ENCODE measurements at regions not wholly inside any gene's neighbourhood (a gene's known extent, or its start where the extent isn't known, plus 50 kb on each side); places are given as distances from the start of the nearest gene placed in this dataset.

GRCh38 chr13:91101381-91101780 is 246.1 kb upstream of the MIR17HG start:
- Histone ChIP-seq H3K4me1 (ENCODE audit: insufficient read depth) (no peaks in the 10 kb centered on the region), H3K79me2 (replicated peaks; ENCODE audit: insufficient read depth) (no peaks in the 10 kb centered on the region), H3K9me2 (ENCODE audit: insufficient read depth) (no peaks in the 10 kb centered on the region), H2AFZ (no peak overlapping the region), H4K20me1 (replicated peaks; ENCODE audit: insufficient read depth) (no peaks in the 10 kb centered on the region), H3K27ac (ENCODE audit: low read depth) (no peak overlapping the region), H3K4me2 (no peak overlapping the region), H3F3A (replicated peaks; ENCODE audit: low read depth) (no peaks in the 10 kb centered on the region), H3K36me3 (ENCODE audit: insufficient read depth) (no peaks in the 10 kb centered on the region), H3K4me3 (no peak overlapping the region), H3K27me3 (ENCODE audit: insufficient read depth) (no peaks in the 10 kb centered on the region)
- Mint-ChIP-seq H3K4me1 (peaks cover 5% of the 10 kb centered on the region; the same call in 2 of the 3 replicates), H3K9me3 (no peaks in the 10 kb centered on the region), H3K4me3 (no peak overlapping the region), H3K27me3 (ENCODE audit: insufficient read depth, low read depth, poor library complexity) (peaks cover 2% of the 10 kb centered on the region), H3K27ac (no peak overlapping the region), H3K36me3 (ENCODE audit: low read depth) (no peaks in the 10 kb centered on the region)
- TF ChIP-seq EZH2phosphoT487 (IDR thresholded peaks at IDR 0.05; ENCODE audit: unreplicated experiment) (no peak), ZNF331 (CRISPR knock-in tag; IDR thresholded peaks at IDR 0.05; ENCODE audit: low read depth) (no peak), STAT1 (IDR thresholded peaks at IDR 0.05; ENCODE audit: unreplicated experiment) (no peak), EZH2 (IDR thresholded peaks at IDR 0.05; ENCODE audit: low read depth, unreplicated experiment) (no peak), JUNB (IDR thresholded peaks at IDR 0.05; ENCODE audit: unreplicated experiment) (no peak), REST (IDR thresholded peaks at IDR 0.05; ENCODE audit: unreplicated experiment) (no peak), POLR2AphosphoS5 (IDR thresholded peaks at IDR 0.05; ENCODE audit: low read depth) (no peak), ETS1 (IDR thresholded peaks at IDR 0.05) (no peak), CTCF (conservative IDR thresholded peaks at IDR 0.05; ENCODE audit: low read depth in 2 of 2) (no peak)
- ATAC-seq (no peak), DNase-seq (ENCODE audit: low spot score) (peak; percentile 3)

GRCh38 chr13:91105270-91105669 is 242.2 kb upstream of the MIR17HG start:
- H3F3A ChIP-seq (replicated peaks; ENCODE audit: low read depth) = no peaks in the 10 kb centered on the region
- no peaks in the 10 kb centered on the region for H3K4me1 ChIP-seq (ENCODE audit: insufficient read depth)
- no peak overlapping the region for H3K27ac ChIP-seq (ENCODE audit: low read depth)
- Mint-ChIP-seq H3K27me3 (ENCODE audit: insufficient read depth, low read depth, poor library complexity) (peaks cover 2% of the 10 kb centered on the region), H3K36me3 (ENCODE audit: low read depth) (no peaks in the 10 kb centered on the region), H3K4me1 (peaks cover 5% of the 10 kb centered on the region; the same call in 2 of the 3 replicates), H3K4me3 (no peak overlapping the region), H3K27ac (no peak overlapping the region), H3K9me3 (no peaks in the 10 kb centered on the region)
- H3K4me2 ChIP-seq = no peak overlapping the region
- no peaks in the 10 kb centered on the region for H3K79me2 ChIP-seq (replicated peaks; ENCODE audit: insufficient read depth)
- H3K4me3 ChIP-seq = no peak overlapping the region
- H3K36me3 ChIP-seq (ENCODE audit: insufficient read depth) = no peaks in the 10 kb centered on the region
- DNase-seq (ENCODE audit: low spot score) = no peak
- no peaks in the 10 kb centered on the region for H4K20me1 ChIP-seq (replicated peaks; ENCODE audit: insufficient read depth)
- ATAC-seq = no peak
- H2AFZ ChIP-seq = no peak overlapping the region
- H3K9me2 ChIP-seq (ENCODE audit: insufficient read depth) = no peaks in the 10 kb centered on the region
- H3K27me3 ChIP-seq (ENCODE audit: insufficient read depth) = no peaks in the 10 kb centered on the region
- TF ChIP-seq ZNF331 (CRISPR knock-in tag; IDR thresholded peaks at IDR 0.05; ENCODE audit: low read depth) = no peak
- TF ChIP-seq ZNF114 (CRISPR knock-in tag; IDR thresholded peaks at IDR 0.05) = no peak
- no peak for TF ChIP-seq REST (IDR thresholded peaks at IDR 0.05; ENCODE audit: unreplicated experiment)

Data from GM23338 (cell line).